NCI-H187 (cell line): ENCODE measurements at regions not wholly inside any gene's neighbourhood (a gene's known extent, or its start where the extent isn't known, plus 50 kb on each side); places are given as distances from the start of the nearest gene placed in this dataset.

Experiments used
- DNase-seq, 2 experiments: peaks; one replicate each; lab custom pipeline; 2025; lab: John Stamatoyannopoulos, UW

- no peak for DNase-seq
Observed at GRCh38 chr2:156088587-156088986, 243.9 kb downstream of the NR4A2 start.

GRCh38 chr2:156087875-156088274 is 244.6 kb downstream of the NR4A2 start:
- no peak for DNase-seq

DNA sequence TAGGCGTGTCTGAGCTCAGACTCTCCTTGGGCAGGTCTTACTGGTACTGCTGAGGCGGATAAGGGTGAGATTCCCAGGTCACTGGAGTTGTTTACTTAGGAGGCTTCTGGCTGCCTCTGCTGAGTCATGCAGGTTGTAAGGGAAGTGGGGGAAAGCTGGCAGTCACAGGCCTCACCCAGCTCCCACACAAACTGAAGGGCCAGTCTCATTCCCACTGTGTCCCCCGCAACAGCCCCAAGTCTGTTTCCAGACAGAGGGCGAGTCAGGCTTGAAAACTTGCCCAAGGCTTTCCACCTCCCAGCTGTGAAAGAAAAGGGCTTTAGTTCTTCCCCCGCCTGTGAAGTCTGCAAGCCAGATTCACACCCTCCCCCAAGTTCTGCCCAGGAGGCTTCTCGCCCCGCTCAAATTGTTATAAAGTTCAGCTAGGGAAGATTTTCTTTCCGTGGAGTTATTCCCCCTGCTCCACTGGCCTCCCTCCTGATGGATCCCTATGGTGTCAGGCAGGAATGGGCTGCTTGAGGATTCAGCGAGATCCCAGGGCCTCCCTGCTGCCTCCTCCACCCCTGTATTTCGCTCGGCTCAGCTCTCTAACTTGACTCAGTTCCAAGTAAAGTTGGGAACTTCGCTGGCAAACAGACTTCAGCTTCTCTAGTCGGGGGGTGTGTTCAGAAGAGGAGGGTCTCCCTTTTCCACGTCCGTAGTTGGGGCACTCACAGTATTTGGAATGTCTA is 248.6 kb downstream of the NR4A2 start:
- no peak for DNase-seq

- DNase-seq: no peak
Observed at GRCh38 chr2:156079845-156080244, 252.7 kb downstream of the NR4A2 start.

- no peak for DNase-seq
Observed at GRCh38 chr2:156077041-156077742, 255.3 kb downstream of the NR4A2 start.

DNA sequence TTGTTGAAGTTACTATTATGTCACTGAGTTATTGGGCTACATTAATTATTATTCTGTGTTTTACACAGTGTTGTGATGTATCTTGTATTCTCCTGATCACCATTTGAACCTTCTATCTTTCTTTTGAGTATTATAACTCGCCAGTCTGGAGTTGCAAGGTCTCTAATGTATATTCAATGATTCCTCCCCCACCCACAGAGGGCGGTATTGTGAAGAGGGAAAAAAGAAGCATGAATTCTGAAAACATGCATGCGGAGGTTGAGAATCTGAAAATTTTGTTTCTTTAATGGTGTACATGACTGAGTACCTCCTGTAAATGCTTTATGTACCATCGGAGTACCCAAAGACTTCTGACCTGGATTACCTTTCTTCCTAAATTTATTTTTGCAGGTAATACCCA is 266.6 kb downstream of the NR4A2 start:
- DNase-seq: no peak

- DNase-seq: no peak
Observed at GRCh38 chr2:156064540-156064939, 268.0 kb downstream of the NR4A2 start.

- DNase-seq: no peak
Observed at GRCh38 chr2:156057647-156058046, 274.9 kb downstream of the NR4A2 start.

DNA sequence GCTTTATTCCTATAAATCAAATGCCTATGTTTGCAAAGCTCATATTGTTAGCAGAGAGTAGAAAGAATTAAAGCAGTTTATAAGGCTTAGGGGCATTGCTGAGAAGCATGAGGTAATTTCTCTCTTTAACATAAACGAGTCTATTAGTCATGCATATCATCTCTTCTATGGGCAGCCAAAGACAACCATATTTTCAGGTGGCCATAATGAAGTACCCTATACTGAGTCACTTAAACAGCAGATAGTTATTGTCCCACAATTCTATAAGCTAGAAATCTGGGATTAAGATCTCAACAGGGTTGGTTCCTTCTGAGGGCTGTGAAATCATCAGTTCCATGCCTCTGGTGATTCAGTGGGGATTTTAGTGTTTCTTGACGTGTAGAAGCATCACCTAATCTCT is 277.5 kb downstream of the NR4A2 start:
- no peak for DNase-seq

GRCh38 chr2:156046900-156047299 is 285.6 kb downstream of the NR4A2 start:
- DNase-seq: no peak

DNA sequence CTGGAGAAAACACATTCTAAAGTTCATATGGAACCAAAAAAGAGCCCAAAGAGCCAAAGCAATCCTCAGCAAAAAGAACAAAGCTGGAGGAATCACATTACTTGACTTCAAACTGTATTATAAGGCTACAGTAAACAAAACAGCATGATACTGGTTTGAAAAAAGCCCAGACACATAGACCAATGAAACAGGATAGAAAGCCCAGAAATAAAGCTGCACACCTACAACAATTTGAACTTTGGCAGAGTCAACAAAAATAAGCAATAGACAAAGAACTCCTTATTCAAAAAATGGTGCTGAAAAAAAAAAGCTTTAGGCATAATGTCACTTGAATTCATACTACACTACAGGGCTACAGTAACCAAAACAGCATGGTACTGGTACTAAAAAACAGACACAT is 289.6 kb downstream of the NR4A2 start:
- no peak for DNase-seq

DNA sequence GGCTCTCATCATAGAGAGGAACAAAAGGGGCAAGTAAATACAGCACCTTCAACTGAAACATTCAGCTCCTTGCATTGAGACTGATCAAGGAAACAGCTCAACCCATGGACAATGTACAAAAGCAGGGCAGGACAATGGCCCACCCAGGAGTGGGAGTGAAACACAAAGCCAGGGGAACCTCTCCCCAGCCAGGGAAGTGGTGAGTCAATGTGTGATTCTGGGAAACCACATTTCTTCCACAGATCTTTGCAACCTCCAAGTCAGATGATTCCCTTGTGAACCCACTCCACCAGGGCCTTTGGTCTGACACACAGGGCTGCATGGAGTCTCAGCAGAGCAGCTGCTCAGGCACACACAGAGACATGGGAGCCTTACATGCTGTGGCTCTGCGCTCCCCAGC is 294.5 kb downstream of the NR4A2 start:
- DNase-seq: no peak

DNA sequence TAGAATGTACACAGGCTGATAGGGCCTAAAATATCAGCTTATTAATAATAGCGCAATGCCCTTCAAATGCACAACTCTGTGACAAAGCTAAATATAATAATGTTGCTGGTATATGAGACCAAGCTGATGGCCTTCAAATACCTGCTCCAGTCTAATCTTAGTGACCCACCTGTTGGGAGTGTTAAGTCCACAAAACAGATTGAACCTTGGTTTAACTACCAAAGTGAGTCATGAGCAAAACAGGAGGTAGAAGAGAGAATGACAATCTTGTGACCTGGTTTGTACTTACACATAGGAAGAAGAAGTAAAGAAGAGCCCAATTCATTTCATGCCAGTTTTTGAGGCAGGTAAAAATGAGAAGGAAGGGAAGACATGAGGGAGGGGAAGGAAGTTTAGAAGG is 295.0 kb downstream of the NR4A2 start:
- DNase-seq: no peak

DNA sequence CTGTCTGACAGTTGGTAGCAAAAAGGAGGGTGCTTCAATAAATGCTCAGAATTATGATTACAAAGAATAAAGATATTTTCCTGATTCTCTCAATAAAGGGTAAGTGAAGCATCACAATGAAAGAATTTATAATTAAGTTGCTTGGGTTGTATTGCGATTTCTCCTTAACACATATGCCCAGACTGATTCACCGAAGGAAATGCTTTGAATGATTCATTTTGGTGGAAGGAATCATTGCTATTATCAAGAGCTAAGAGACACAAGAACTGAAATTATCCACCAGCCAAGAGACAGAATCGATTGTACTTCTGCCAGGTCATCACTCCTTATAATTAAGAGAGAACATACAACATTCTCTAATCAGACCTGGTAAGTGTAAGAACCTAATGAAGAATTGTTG is 301.4 kb downstream of the NR4A2 start:
- DNase-seq: no peak

- no peak for DNase-seq
Observed at GRCh38 chr2:156023229-156023869, 309.2 kb downstream of the NR4A2 start.

DNA sequence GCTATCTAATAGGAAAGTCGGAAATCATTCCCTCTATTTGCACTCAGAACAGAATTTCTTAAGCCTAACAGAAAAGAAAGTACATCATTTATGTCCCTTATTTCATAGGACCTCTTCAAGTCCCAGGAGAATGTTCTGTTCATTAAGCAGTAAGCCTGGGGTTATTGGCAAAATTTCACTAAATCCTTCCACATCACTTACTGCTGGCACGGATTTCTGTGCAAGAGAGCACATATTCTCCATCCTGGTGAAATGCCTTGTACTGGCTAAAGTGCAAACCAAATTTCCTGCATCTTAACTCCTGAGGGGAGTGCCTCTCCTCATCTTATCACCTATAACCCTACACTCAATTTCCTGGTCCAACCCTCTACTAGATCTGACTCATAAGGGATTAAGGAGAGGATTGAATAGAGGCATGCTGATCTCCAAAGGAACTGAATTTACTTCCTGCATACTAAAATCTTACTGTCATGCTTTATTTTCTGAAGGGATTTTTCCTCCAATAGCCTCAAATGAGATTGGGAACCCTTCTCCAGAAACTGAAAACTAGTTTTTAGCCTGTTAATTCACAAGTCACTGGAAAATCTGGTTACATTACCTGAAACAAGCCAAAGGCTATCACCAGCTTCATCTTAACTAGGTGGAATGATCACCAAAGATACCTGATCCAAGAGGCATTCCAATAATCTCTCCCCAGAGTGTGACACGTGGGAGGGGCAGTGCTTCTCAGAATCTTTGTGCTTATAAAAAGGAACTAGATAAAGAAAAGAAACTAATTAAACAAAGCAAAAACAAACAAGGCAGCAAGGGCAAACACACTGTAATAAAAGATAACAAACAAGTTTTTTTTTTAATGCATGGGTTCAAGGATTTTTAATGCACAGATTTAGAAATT is 311.1 kb downstream of the NR4A2 start:
- DNase-seq: no peak

DNA sequence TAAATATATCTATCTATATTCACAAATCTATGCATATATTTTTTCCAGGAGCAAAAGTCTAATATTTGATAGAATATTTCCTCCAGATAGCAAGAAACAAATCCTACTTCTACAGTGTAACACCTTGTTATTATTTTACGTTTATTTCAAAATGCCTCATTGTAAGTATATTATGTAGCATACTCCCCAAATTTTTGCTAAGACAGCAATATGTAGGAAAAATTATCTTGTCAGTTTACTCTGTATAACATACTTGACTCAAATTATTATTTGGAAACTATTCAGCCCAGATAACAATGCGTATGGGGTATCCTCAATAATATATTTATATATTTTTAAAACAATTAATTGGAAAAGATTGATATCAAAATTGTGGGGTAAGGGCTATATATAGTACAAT is 313.2 kb downstream of the NR4A2 start:
- no peak for DNase-seq

- no peak for DNase-seq
Observed at GRCh38 chr2:156017341-156017885, 315.1 kb downstream of the NR4A2 start.

DNA sequence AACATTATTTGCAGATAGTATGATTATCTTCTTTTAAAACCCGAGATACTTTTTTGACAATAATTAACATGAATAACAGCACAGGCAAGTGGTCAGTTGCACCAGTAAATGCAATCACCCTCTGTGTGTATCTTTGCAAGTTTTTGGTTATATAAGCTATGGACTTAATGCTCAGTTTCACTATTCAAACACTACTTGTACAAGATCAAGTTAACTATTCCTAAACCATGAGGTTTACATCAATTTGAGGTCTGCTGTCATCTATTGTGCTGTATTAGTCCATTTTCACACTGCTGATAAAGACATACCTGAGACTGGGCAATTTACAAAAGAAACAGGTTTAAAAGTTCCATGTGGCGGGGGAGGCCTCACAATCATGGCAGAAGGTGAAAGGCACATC is 323.2 kb downstream of the NR4A2 start:
- no peak for DNase-seq

- DNase-seq: no peak
Observed at GRCh38 chr2:156006721-156007618, 325.6 kb downstream of the NR4A2 start.
